A673 (cell line): ENCODE measurements at regions not wholly inside any gene's neighbourhood (a gene's known extent, or its start where the extent isn't known, plus 50 kb on each side); places are given as distances from the start of the nearest gene placed in this dataset.

Experiments used
- EZH2 ChIP-seq: fragments of 200-600 bp; sonication (generic); IDR thresholded peaks from 2 replicates; pipeline ENCODE4 v1.6.1; 2017; ENCODE audit warnings: borderline replicate concordance, low read depth, mild to moderate bottlenecking, mixed read lengths, antibody characterized with exemption, low read length; ENCODE audit not compliant: poor library complexity, severe bottlenecking
- TF ChIP-seq, protein P1 (sequence below): fragments of 300-800, 200-600 bp; sonication (generic); conservative IDR thresholded peaks from 2 replicates; pipeline ENCODE4 v1.5.1; 2017; ENCODE audit warnings: low read depth, mild to moderate bottlenecking, antibody characterized with exemption, low read length, moderate library complexity, mixed read lengths

GRCh38 chr5:174667526-174667925 is 56.9 kb upstream of the MSX2 start:
- TF ChIP-seq, protein P1, sequence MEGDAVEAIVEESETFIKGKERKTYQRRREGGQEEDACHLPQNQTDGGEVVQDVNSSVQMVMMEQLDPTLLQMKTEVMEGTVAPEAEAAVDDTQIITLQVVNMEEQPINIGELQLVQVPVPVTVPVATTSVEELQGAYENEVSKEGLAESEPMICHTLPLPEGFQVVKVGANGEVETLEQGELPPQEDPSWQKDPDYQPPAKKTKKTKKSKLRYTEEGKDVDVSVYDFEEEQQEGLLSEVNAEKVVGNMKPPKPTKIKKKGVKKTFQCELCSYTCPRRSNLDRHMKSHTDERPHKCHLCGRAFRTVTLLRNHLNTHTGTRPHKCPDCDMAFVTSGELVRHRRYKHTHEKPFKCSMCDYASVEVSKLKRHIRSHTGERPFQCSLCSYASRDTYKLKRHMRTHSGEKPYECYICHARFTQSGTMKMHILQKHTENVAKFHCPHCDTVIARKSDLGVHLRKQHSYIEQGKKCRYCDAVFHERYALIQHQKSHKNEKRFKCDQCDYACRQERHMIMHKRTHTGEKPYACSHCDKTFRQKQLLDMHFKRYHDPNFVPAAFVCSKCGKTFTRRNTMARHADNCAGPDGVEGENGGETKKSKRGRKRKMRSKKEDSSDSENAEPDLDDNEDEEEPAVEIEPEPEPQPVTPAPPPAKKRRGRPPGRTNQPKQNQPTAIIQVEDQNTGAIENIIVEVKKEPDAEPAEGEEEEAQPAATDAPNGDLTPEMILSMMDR = no peak
- TF ChIP-seq EZH2 = no peak
